Adrenal gland (tissue), 5 donors: ENCODE measurements at regions not wholly inside any gene's neighbourhood (a gene's known extent, or its start where the extent isn't known, plus 50 kb on each side); places are given as distances from the start of the nearest gene placed in this dataset.
"Not testable (repeated sequence)": the region's sequence is repeated elsewhere in the genome, so short reads cannot be mapped to it uniquely, and the experiment has no call there.

Experiments used
- POLR2A ChIP-seq, 2 donors: fragments of 450-650 bp; IDR thresholded peaks; one replicate each; pipeline ENCODE4 v1.6.1; 2017; ENCODE audit warnings: antibody characterized with exemption in 2 of 2, mild to moderate bottlenecking in 2 of 2, moderate library complexity in 1 of 2
- TF ChIP-seq, protein P1 (sequence below), 6 experiments: fragments of 450-650 bp in 4 of 6; fragments of 200-600 bp in 2 of 6; sonication (generic) in 1 of 6; IDR thresholded peaks; 1 replicate in 5 of 6; 2 replicates in 1 of 6; pipeline versions ENCODE4 v1.5.1 to v1.8.0; 2016 to 2021; ENCODE audit warnings: antibody characterized with exemption in 6 of 6, mild to moderate bottlenecking in 2 of 6, moderate library complexity in 1 of 6
- donor health status: DM: no; HTN: no; CAD: no.

DNA sequence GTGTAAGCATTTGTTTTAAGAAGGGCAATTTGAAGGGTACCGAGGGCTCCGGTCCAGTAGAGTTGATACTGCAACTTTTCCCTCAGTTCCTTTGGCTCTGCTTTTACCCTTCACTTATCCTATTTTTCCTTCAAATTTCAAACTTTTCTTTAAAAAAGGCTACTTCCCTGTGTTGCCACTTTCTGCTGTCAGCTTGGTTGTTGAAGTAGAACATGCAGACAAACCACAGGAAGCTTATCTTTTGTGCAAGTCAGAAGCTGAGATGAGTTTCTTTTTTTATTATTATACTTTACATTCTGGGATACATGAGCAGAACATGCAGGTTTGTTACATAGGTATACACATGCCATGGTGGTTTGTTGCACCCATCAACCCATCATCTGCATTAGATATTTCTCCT lies 89.1 kb upstream of the FREM3 start:
- TF ChIP-seq, protein P1, sequence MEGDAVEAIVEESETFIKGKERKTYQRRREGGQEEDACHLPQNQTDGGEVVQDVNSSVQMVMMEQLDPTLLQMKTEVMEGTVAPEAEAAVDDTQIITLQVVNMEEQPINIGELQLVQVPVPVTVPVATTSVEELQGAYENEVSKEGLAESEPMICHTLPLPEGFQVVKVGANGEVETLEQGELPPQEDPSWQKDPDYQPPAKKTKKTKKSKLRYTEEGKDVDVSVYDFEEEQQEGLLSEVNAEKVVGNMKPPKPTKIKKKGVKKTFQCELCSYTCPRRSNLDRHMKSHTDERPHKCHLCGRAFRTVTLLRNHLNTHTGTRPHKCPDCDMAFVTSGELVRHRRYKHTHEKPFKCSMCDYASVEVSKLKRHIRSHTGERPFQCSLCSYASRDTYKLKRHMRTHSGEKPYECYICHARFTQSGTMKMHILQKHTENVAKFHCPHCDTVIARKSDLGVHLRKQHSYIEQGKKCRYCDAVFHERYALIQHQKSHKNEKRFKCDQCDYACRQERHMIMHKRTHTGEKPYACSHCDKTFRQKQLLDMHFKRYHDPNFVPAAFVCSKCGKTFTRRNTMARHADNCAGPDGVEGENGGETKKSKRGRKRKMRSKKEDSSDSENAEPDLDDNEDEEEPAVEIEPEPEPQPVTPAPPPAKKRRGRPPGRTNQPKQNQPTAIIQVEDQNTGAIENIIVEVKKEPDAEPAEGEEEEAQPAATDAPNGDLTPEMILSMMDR (IDR thresholded peaks at IDR 0.05), result not testable (repeated sequence)
- TF ChIP-seq POLR2A (IDR thresholded peaks at IDR 0.05), result not testable (repeated sequence)
